Tibial nerve (tissue), 4 donors: ENCODE measurements at regions not wholly inside any gene's neighbourhood (a gene's known extent, or its start where the extent isn't known, plus 50 kb on each side); places are given as distances from the start of the nearest gene placed in this dataset.
A peak's percentile ranks its signal among the peaks of the same experiment; 100 is the strongest.

Experiments used
- CTCF ChIP-seq, 5 experiments: fragments of 200-600 bp in 3 of 5; fragments of 450-650 bp in 2 of 5; sonication (generic) in 3 of 5; IDR thresholded peaks; one replicate each; pipeline ENCODE4 v1.5.1; 2016 to 2019; ENCODE audit warnings: antibody characterized with exemption in 5 of 5, mild to moderate bottlenecking in 3 of 5, moderate library complexity in 2 of 5
- EP300 ChIP-seq, 2 donors: sonication (generic); formaldehyde crosslinking; IDR thresholded peaks; one replicate each; pipeline ENCODE4 v1.6.1; 2017; ENCODE audit warnings: antibody characterized with exemption in 2 of 2, mild to moderate bottlenecking in 1 of 2

- TF ChIP-seq CTCF (IDR thresholded peaks at IDR 0.05) (no peak), EP300 (IDR thresholded peaks at IDR 0.05) (peak in 1 of 2 donors; percentile 17)
These were observed 201.3 kb upstream of the DTNBP1 start for GRCh38 chr6:15864038-15864707.
